ENCODE measurements at regions not wholly inside any gene's neighbourhood (a gene's known extent, or its start where the extent isn't known, plus 50 kb on each side); places are given as distances from the start of the nearest gene placed in this dataset.
A peak's percentile ranks its signal among the peaks of the same experiment; 100 is the strongest.

GRCh38 chr5:58191443-58191842 lies 268.4 kb downstream of the PLK2 start:
- Histone ChIP-seq H3K9ac (ENCODE audit: insufficient read length) (no peak overlapping the region), H3K4me3 (peak overlapping the region; percentile 37; the same call in 1 of the 2 replicates), H3K27ac (no peak overlapping the region), H3K9me3 (ENCODE audit: low read depth, low read length) (no peaks in the 10 kb centered on the region), H3K36me3 (ENCODE audit: insufficient read depth, low read length) (no peaks in the 10 kb centered on the region)
- DNase-seq (ENCODE audit: low read depth, low spot score), result peak; percentile 3
- TF ChIP-seq POLR2AphosphoS5 (IDR thresholded peaks at IDR 0.05; ENCODE audit: borderline replicate concordance, low read depth, low read length) (no peak), FOXP2 (optimal IDR thresholded peaks at IDR 0.05; ENCODE audit: control extremely low read depth, extremely low read length, insufficient read depth) (no peak), EZH2 (IDR thresholded peaks at IDR 0.05) (no peak)

DNA sequence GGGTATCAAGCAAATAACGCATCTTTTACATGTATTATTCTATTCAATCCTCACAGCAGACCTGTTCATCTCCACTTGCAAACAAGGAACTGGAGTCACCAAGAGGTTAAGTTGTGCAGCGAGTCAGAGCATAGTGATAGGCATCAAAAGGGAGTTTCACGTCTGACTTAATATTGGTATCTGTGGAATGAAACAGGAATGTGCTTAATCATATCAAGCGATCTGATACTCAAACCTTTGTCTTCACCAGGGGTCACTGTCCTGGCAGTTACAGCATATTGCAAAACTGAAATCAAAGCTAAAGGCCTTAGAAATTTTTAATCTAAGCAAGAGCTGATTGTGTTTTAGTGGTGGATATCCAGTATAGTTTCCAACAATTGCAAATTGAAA lies 271.6 kb downstream of the PLK2 start:
- Histone ChIP-seq H3K9me3 (ENCODE audit: low read depth, low read length) (no peaks in the 10 kb centered on the region), H3K4me3 (no peak overlapping the region), H3K27ac (no peak overlapping the region), H3K36me3 (ENCODE audit: insufficient read depth, low read length) (no peaks in the 10 kb centered on the region), H3K9ac (ENCODE audit: insufficient read length) (no peak overlapping the region)
- no peak for TF ChIP-seq POLR2AphosphoS5 (IDR thresholded peaks at IDR 0.05; ENCODE audit: borderline replicate concordance, low read depth, low read length)
- no peak for TF ChIP-seq FOXP2 (optimal IDR thresholded peaks at IDR 0.05; ENCODE audit: control extremely low read depth, extremely low read length, insufficient read depth)
- TF ChIP-seq EZH2 (IDR thresholded peaks at IDR 0.05), result no peak
- no peak for DNase-seq (ENCODE audit: low read depth, low spot score)

GRCh38 chr5:58187432-58188261 lies 272.2 kb downstream of the PLK2 start:
- TF ChIP-seq POLR2AphosphoS5 (IDR thresholded peaks at IDR 0.05; ENCODE audit: borderline replicate concordance, low read depth, low read length), result no peak
- TF ChIP-seq EZH2 (IDR thresholded peaks at IDR 0.05), result no peak
- TF ChIP-seq FOXP2 (optimal IDR thresholded peaks at IDR 0.05; ENCODE audit: control extremely low read depth, extremely low read length, insufficient read depth), result no peak
- no peak for DNase-seq (ENCODE audit: low read depth, low spot score)
- Histone ChIP-seq H3K27ac (no peak overlapping the region), H3K4me3 (no peak overlapping the region), H3K36me3 (ENCODE audit: insufficient read depth, low read length) (no peaks in the 10 kb centered on the region), H3K9me3 (ENCODE audit: low read depth, low read length) (no peaks in the 10 kb centered on the region), H3K9ac (ENCODE audit: insufficient read length) (no peak overlapping the region)

DNA sequence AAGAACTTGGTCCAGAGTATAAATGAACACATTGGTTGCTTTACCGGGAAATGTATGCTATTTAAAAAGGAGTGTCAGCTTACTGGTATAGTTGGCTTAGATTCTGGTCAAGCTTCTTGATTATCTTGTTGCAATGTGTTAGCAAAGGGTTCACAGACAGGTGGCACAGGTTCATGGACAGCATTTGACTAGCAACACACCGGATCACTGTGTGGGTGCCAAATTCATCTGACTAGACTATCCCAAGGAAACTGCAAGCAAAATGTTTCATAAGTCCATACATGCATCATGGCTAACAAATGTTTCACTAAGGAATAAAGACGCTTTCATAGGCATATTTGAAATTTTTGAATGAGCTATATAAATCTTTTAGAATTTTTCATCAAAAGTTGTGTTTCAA lies 274.1 kb downstream of the PLK2 start:
- Histone ChIP-seq H3K9ac (ENCODE audit: insufficient read length) (no peak overlapping the region), H3K27ac (no peak overlapping the region), H3K9me3 (ENCODE audit: low read depth, low read length) (no peaks in the 10 kb centered on the region), H3K36me3 (ENCODE audit: insufficient read depth, low read length) (no peaks in the 10 kb centered on the region), H3K4me3 (no peak overlapping the region)
- no peak for TF ChIP-seq POLR2AphosphoS5 (IDR thresholded peaks at IDR 0.05; ENCODE audit: borderline replicate concordance, low read depth, low read length)
- no peak for TF ChIP-seq FOXP2 (optimal IDR thresholded peaks at IDR 0.05; ENCODE audit: control extremely low read depth, extremely low read length, insufficient read depth)
- no peak for TF ChIP-seq EZH2 (IDR thresholded peaks at IDR 0.05)
- DNase-seq (ENCODE audit: low read depth, low spot score), result no peak

DNA sequence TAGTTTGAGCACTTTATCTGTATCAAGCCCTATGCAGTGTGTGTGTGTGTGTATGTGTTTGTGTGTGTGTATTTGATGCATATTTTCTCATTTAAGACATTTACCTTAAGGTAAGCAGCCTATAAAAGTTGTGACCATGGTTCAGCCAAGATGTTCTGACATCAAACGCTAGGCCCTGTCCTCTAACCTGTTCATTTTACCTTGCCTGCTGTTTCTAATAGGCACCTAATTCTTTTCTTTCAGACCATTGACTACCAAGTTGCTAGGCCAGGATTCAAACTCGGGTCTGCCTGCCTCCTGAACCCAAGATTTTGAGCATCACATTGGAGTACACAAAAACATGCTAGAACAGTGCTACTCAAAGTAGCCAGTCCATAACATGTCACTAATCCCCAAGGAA lies 274.5 kb downstream of the PLK2 start:
- H3K4me3 ChIP-seq, result no peak overlapping the region
- H3K27ac ChIP-seq, result no peak overlapping the region

GRCh38 chr5:58184910-58185309 lies 275.0 kb downstream of the PLK2 start:
- Histone ChIP-seq H3K27ac (no peak overlapping the region), H3K4me3 (no peak overlapping the region), H3K36me3 (ENCODE audit: insufficient read depth, low read length) (no peaks in the 10 kb centered on the region), H3K9me3 (ENCODE audit: low read depth, low read length) (no peaks in the 10 kb centered on the region), H3K9ac (ENCODE audit: insufficient read length) (no peak overlapping the region)
- DNase-seq (ENCODE audit: low read depth, low spot score), result no peak
- TF ChIP-seq POLR2AphosphoS5 (IDR thresholded peaks at IDR 0.05; ENCODE audit: borderline replicate concordance, low read depth, low read length), result no peak
- no peak for TF ChIP-seq FOXP2 (optimal IDR thresholded peaks at IDR 0.05; ENCODE audit: control extremely low read depth, extremely low read length, insufficient read depth)
- TF ChIP-seq EZH2 (IDR thresholded peaks at IDR 0.05), result no peak

More for the DNA sequence above, 274.5 kb downstream of the PLK2 start:
- H3K36me3 ChIP-seq (ENCODE audit: insufficient read depth, low read length), result no peaks in the 10 kb centered on the region
- TF ChIP-seq FOXP2 (optimal IDR thresholded peaks at IDR 0.05; ENCODE audit: control extremely low read depth, extremely low read length, insufficient read depth), result no peak
- no peak for TF ChIP-seq POLR2AphosphoS5 (IDR thresholded peaks at IDR 0.05; ENCODE audit: borderline replicate concordance, low read depth, low read length)
- TF ChIP-seq EZH2 (IDR thresholded peaks at IDR 0.05), result no peak
- no peaks in the 10 kb centered on the region for H3K9me3 ChIP-seq (ENCODE audit: low read depth, low read length)
- DNase-seq (ENCODE audit: low read depth, low spot score), result no peak
- H3K9ac ChIP-seq (ENCODE audit: insufficient read length), result no peak overlapping the region

DNA sequence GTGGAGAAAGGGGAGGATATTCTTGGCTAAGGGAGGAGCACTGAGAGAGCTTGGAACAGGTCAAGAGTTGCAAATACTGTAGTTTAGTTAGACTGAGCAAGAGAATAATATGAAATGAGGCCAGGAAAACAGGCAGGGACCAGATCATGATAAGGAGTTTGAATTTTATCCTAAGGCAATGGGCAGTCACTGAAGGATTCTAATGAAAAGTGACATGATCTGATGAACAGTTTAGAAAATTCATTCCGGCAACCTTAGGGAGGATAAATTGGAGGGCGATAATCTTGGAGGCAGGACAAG lies 276.1 kb downstream of the PLK2 start:
- H3K9ac ChIP-seq (ENCODE audit: insufficient read length), result no peak overlapping the region
- no peak overlapping the region for H3K27ac ChIP-seq
- TF ChIP-seq FOXP2 (optimal IDR thresholded peaks at IDR 0.05; ENCODE audit: control extremely low read depth, extremely low read length, insufficient read depth) (no peak), POLR2AphosphoS5 (IDR thresholded peaks at IDR 0.05; ENCODE audit: borderline replicate concordance, low read depth, low read length) (no peak), EZH2 (IDR thresholded peaks at IDR 0.05) (no peak)
- H3K4me3 ChIP-seq, result no peak overlapping the region
- DNase-seq (ENCODE audit: low read depth, low spot score), result no peak
- H3K9me3 ChIP-seq (ENCODE audit: low read depth, low read length), result no peaks in the 10 kb centered on the region
- H3K36me3 ChIP-seq (ENCODE audit: insufficient read depth, low read length), result no peaks in the 10 kb centered on the region

DNA sequence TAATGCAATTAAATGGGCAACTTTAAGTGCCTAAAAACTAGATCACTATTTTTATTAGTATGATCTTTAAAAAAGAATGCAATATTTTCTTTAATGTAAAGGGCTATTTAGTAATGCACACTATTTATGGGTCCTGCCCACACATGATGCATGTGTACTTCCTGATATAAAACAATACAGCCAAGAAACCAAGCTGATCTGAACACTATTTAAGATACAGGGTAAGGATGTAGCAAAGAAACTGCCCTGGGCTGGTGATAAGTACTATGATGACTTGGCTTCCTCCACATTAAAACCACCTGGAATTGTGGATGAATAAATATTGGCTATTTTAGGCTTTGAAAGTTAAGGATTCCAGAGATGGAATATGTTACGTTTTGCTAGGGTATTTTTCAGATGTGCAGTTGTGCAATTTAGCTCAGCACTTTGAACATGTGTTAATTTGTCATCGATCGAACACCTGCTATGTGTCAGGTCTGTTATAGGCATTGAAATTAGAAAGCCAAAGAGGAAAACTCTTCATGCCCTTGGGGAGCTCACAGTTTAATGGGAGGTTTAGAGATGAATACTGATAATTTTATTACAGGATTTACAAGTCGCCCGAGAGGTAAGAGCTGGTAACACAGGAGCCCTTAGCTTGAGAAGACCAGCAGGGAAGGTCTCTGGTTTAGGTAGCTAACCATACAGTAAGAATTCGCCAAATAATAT lies 276.7 kb downstream of the PLK2 start:
- no peak for DNase-seq (ENCODE audit: low read depth, low spot score)
- TF ChIP-seq POLR2AphosphoS5 (IDR thresholded peaks at IDR 0.05; ENCODE audit: borderline replicate concordance, low read depth, low read length) (no peak), EZH2 (IDR thresholded peaks at IDR 0.05) (no peak), FOXP2 (optimal IDR thresholded peaks at IDR 0.05; ENCODE audit: control extremely low read depth, extremely low read length, insufficient read depth) (no peak)
- Histone ChIP-seq H3K9me3 (ENCODE audit: low read depth, low read length) (no peaks in the 10 kb centered on the region), H3K27ac (no peak overlapping the region), H3K9ac (ENCODE audit: insufficient read length) (no peak overlapping the region), H3K36me3 (ENCODE audit: insufficient read depth, low read length) (no peaks in the 10 kb centered on the region), H3K4me3 (no peak overlapping the region)

Measured in SK-N-MC (cell line).